HG03103 (cell line): ENCODE measurements at regions not wholly inside any gene's neighbourhood (a gene's known extent, or its start where the extent isn't known, plus 50 kb on each side); places are given as distances from the start of the nearest gene placed in this dataset.
A peak's percentile ranks its signal among the peaks of the same experiment; 100 is the strongest.
"Not testable (repeated sequence)": the region's sequence is repeated elsewhere in the genome, so short reads cannot be mapped to it uniquely, and the experiment has no call there.

Experiments used
- ATAC-seq: cut with Tn5 transposase; IDR thresholded peaks from one replicate; pipeline ENCODE4 v1.9.1; 2021; ENCODE audit warnings: low read depth; ENCODE audit not compliant: unreplicated experiment

DNA sequence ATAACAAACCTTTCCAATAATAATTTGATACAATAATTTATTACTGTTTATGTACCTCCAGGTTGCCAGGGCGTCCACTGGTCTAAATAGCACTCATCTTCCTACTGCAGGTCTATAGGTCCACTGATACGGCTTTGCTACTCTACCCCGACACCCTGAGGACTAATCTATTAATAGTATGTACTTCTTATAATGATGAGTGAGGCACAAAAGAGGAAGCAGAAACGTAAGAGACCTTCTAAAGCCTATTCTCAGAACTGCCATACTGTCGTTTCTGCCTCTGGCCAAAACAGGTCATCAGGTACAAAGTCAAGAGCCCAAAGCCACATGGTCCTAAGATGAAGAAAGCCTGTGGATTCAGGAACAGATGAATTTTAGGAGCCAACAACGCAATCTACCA is 163.2 kb upstream of the GRM7 start:
- ATAC-seq = peak; percentile 88

DNA sequence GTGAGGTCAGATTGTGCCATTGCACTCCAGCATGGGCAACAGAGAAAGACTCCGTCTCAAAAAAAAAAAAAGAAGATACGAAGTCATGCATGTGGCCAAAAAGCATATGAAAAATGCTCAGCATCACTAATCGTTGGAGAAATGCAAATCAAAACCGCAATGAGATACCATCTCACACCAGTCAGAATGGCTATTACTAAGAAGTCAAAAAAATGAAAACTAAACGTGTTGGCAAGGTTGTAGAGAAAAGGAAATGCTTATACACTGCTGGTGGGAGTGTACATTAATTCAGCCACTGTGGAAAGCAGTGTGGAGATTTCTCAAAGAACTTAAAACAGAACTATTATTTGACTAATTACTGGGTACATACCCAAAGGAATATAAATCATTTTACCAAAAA is 156.1 kb upstream of the GRM7 start:
- ATAC-seq = not testable (repeated sequence)

DNA sequence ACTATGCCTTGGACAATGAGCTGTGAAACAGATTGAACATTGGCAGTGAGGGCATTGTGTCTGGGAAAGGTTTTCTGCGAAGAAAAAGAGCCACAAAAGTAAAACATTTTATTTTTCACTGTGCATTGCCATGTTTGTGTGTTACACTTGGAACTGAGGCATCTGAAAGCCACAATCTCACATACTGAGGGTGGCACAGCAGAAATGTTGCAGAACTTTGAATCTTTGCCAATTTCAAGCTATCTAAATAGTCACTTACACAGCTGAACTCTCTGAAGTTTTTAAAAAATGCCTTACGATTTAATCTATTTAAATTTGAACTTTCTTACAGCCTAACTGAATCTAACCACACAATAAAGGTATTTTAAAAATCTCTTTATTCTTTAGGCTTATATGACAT is 154.1 kb upstream of the GRM7 start:
- ATAC-seq = no peak

DNA sequence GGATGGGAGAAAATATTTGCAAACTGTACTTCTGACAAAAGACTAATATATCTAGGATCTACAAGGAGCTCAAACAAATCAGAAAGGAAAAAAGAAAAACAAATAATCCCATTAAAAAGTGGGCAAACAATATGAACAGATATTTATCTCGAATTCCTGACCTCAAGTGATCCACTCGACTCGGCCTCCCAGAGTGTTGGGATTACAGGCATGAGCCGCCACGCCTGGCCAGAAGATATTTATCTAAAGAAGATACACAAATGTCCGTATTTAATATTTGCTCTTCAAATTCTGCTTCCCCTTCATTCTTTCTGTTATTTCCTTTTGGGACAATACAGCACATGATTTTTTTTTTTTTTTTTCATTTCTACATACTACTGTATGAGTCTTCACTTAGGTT is 151.7 kb upstream of the GRM7 start:
- ATAC-seq = no peak

DNA sequence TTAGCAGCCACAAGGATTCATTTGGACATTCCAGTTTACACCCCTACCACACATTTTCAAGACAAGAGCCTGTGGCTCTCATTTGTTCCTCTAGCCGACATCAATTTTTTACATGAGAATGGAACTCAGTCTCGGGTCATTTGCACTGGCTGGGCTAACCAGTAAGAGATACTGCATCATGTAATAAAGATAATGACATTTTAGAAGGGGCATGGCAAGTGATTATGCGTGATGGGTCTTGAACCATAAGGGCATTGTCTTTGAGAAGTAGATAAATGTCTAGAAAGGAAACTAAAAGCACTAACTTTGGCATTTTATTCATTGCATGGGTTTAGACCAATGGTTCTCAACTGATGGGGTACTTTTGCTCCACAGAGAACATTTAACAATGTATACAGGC is 146.0 kb upstream of the GRM7 start:
- ATAC-seq = no peak

DNA sequence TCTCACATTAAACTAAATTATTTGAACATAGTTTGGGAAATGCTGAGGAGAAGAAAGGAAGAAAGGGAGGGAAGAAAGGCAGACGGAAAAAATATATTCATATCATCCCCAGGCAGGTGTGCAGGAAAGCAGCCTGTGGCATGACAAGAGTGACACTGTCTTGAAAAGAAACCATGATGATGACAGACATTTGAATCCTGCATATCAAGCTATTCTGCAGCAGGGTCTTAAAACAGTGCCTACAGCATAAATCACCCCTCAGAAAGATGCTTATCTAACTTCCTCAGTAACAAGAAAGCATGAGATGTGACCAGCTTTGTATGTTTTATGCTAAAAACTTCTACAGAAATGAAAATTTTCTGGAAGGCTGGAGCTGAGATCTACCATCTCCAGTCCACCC is 144.5 kb upstream of the GRM7 start:
- no peak for ATAC-seq

DNA sequence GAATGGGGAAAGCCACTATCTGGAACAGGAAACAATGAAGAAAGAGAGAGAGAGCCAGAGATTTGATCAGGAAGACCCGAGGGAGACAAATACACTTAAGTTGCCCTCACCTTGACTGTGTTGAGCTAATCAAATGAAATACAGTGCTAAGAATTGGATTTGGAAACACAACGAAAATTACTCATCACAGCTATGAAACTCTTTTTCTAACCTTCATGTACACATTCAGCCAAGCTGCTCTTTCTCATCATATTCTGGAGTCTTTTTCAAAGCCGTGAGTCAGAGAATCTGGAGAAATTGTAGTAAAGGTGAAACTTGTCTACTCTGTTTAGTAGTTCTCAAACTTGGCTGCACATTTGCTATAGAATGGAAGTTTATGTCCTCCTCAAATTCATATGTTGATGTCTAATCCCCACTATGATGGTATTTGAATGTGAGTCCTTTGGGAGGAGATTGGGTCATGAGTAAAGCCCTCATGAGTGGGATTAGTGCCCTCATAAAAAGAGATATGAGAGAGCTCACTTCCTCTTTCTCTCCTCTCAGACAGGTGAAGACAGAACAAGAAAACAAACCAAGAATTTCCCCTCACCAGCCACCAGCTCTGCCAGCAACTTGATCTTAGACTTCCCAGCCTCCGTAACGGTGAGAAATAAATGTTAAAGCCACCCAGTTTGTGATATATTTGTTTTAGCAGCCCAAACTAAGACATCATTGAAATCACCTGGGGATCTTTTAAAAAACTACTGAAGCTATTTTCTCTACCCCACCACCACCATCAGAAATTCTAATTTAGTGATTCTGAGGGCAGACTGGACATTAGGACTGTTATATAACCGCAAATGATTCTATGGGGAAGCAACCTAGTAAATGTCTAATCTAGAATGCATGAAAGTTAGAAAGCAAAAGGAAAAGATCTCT is 143.6 kb upstream of the GRM7 start:
- ATAC-seq = peak; percentile 93

DNA sequence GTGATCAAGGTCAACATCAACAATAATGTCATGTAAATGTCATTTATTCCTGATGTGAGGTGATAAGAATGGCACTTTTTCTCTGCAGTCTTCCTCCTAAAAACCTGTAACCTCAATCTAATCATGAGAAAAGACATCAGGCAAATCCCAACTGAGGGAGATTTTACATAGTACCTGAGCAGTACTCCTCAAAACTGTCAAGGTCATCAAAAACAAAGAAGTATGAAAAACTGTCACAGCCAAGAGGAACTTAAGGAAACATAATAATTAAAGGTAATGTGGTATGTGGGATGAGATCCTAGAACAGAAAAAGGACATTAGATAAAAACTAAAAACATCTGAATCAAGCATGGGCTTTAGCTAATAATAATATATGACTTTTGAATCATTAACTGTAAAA is 140.9 kb upstream of the GRM7 start:
- ATAC-seq = no peak

DNA sequence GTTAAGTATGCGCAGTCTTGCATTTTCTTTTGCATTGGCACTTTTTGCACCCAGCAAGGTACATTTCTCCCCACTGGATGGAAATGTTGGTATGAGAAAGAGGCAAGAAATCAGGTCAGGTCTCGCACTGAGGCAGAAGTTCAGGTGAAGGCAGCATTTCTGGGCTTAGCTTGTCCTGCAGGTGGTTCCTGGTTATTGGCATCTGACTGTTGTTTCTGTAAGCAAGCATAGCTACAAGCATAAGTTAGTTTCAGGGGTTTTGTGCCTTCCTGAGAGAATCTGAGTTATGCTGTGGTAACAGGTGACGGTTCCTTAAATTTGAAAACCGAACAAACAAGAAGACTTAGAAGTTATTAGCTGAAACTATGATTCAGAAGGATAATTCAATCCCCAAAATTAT is 139.4 kb upstream of the GRM7 start:
- ATAC-seq = no peak

DNA sequence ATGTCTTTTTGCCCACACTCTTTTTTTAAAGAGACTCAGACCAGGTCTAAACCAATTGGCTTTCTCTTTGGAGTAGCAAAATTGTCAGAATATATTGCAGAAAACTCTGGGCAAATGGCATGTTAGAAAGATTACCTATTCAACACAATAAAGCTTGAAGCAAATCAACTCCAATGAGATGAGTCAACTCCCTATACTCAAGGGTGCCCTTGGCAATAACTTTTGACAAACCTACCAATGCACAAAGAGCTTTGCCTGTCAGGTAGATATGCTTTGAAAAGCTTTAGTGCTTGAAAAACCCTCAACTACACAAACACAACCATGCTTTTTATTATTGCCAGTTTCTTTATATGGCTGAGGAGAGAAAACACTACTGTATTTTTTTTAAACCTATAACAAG is 137.7 kb upstream of the GRM7 start:
- ATAC-seq = no peak

DNA sequence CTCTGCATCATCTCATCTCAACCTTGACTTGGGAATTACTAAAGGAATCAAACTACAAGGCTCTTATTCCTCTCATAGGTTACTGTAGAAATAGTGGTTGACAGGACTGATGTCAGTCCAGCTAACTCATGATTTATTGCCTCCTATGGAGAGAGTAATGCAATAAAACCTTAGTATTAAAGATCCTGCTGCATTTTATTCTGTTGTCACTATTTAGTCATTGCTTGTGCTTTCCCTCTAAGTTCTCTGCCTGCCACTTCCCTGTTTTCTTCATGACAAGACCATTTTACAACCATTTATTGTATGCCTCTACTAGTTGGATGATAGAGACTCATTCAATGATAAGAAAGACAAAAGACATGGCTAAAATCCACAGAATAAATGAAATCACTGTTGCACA is 134.1 kb upstream of the GRM7 start:
- ATAC-seq = no peak

DNA sequence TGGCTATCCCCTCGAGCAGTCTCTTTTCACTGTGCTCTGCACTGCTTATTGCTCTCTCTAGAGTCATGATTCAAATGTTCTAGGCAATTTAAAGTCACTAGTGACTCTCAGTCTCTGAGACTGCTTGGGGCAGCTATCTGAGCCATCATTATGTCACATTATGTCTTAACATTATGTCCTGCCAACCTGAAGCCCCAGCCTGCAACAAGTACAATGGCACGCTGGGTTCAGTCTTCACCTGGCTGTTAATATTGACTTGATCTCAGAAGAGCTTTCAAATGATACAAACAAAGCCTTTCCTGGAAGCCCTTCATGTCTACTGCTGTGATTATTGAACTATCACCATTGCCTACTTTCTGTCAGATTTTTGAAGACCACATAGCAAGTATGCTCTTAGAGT is 128.1 kb upstream of the GRM7 start:
- ATAC-seq = no peak

DNA sequence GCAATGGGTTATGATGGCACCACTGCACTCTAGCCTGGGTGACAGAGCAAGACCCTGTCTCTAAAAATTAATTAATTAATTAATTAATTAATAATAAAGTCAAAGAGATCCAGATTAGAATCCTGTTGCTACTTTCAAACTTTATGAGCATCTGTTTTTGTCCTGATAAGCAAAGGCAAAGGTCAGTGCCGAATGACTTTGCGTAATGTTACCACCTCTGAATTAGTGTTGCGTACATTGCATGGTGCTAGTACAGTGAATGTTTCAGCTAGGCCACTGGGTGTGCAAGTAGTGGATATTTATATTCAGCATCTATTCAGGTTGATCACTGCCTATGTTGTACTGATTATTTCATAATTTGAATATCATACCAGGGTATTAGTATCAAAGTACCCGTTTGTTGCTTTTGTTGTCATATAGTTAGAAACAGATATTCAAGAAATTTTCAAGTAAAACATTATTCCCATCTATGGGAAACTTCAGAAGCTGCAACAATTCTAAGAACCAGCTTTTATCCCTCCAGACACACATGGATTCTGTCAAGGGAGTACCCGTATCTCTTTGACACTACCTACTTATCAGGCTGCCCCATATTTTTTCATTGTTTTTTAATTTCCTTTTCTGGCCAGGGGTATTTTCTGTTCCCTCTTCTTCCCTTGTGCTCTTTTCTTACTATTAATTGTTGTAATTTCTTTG is 127.1 kb upstream of the GRM7 start:
- ATAC-seq = no peak

DNA sequence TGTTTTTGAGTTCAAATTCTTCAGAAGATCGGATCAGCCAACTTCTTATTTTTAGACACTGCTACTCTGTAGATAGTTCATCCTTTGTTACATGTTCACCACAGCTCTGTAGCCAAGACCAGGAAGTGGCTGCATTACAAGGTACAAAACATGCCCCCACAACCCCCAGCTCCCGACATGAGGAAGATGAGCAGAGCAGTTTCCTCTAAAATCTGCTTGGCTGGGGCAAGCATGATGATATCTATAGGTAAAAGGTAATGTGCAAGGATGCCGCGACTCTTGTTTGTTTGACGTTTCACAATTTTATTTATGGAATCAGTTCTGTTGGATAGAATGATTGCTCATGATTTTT is 126.5 kb upstream of the GRM7 start:
- ATAC-seq = no peak

DNA sequence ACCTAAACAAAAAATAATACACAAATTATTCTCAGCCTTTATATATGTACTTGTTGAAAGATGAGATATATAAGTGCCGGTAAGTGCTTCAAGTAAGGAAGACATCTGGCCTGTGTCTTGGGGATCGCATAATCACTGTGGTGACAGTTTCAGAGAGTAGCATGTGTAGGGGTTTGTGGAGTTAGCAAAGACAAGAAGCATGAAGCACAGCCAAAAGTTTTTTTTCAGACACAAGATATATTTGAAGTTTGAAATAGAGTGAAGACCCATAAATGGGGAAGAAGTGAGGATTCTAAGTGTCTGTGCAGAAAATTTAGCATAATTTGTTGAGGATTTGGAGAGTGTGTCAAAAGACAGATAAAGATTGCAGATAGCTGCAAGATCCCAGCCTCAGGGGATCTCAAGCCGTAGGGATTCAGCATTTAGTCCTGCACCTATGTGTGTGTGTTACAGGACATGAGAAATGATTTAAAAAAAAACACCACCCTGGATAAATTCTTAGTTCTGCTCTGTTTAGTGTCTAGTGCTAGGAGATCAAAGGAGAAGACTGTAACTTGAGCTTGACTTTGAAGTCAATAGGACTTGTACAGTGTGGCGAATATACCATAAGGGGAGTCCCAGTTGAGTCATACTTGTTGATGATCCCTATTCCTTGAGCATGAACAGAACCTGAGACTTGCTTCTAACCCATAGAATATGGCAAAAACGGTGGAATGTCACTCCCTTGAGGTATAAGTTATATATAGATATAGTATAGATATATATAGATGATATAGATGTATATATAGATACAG is 123.9 kb upstream of the GRM7 start:
- no peak for ATAC-seq

DNA sequence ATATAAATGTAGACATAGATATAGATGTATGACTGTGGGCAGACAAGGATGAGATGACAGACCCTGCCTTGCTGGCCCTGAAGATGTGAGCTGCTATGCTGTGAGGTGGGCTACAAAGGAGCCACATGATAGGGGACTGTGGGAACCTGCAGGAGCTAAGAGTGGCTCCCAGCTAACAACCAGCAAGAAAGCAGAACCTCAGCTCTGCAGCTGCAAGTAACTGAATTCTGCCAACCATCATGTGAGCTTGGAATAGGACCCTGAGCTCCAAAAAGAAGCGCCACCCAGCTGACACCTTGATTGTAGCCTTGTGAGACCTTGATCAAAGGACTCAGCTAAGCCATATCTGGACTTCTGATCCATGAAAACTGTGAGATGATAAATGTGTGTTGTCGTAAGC is 123.3 kb upstream of the GRM7 start:
- no peak for ATAC-seq

DNA sequence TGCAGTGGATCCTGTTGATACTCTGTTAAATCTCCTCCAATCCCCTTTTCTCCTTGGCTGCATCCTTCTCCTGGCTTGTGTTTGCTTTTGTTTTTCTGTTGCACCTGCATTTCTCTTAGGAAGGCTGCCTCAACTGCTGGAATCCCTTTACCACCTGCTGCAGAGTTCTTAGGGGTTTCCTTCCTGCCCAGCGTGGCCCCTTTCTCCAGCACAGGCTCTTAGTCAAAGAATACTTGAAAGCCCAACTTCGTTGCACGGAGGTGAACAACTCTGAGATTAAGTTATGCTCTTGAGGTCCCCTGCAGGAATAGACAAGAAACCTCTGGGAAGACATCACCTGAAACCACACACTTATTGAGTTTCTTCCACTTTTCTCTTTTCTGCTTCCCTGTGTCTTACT is 121.6 kb upstream of the GRM7 start:
- ATAC-seq = no peak

DNA sequence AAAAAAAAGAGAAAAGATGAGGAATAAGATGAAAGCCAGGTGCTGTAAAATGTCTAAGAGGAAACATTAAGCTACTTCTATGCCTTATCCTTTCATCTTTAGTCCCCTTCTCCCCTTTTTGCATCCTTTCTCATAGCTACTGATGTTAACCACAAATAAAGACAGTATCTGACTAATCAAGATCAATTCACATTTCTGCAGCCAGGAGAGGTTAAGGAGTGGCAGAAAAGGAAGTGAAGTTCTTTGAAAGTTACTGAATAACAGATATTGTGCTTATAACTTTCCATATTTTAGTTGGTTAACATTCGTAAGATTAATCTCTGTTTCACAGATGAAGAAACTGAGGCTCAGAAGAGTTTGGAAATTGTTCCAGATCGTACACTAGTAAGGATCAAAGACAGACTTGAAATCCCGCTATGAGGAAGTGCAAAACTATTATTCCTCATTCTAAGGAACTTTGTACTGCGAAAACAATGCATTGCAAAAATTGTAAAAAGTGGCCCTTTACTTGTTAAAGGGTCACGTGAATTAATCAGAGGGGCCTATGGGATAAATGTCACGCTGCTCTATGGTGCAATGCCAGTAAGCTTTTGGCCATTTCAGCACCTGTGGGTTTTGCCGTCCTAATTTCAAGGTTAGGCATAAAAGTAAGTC is 117.7 kb upstream of the GRM7 start:
- ATAC-seq = no peak

DNA sequence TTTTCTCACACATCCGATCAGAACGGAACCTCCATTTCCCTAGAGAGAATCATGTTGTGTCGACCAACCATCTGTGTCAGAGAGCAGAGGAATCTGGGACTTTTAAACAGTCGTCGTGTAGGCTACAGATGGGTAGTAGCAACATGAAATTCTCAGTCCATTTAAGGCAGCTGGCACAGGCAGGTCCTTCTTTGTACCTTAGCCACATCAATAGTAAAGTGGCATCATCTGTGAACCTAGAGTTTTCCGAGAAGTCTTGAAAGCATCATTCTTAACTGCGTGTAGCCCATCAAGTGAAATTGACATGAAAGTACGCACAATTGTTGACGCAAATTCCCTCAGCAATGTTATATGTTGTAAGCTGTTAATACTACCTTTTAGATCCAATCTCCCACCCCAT is 114.5 kb upstream of the GRM7 start:
- ATAC-seq = no peak

DNA sequence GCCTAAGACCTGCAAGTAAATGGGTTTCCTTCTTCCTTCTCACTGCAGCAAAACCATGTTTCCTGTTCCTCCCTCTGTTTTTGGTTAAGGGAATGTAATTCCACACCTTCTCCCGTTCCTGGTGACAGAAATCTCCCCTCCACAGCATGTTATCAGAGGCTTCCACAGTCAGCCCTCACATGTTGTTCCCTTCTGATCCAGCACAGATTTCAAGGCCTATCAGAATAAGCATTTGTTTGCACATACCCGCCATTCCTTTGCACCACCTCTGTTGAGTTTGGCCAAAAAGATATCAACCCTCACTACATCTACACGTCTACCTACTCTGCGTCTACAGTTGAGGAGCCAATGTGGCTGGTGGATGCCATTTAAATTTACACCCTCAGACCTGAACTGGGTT is 113.9 kb upstream of the GRM7 start:
- ATAC-seq = no peak

DNA sequence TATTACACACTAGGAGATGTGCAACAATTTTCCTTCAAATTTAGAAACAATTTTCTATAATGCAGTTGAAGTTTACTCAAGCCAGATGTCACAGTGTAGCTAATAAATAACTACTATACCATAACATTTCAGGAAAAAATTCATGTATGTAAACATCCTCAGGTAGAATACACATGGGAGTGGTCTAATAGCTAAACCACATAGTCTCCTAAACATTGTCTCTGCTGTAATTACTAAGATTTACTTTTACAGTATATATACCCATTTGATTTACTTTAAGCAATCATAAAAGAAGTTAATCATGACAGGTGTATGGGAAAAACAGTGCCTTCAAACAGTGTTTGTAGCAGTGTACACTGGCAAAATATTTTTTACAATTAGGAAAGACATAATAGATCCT is 110.1 kb upstream of the GRM7 start:
- ATAC-seq = no peak
